ENCODE measurements at regions not wholly inside any gene's neighbourhood (a gene's known extent, or its start where the extent isn't known, plus 50 kb on each side); places are given as distances from the start of the nearest gene placed in this dataset.

- no peak overlapping the region for H3K27ac ChIP-seq
- no peak for TF ChIP-seq CTCF (conservative IDR thresholded peaks at IDR 0.05)
- TF ChIP-seq ZFX (IDR thresholded peaks at IDR 0.05) = no peak
Measured at GRCh38 chr4:182067828-182068227, 175.4 kb upstream of the TENM3 start.

DNA sequence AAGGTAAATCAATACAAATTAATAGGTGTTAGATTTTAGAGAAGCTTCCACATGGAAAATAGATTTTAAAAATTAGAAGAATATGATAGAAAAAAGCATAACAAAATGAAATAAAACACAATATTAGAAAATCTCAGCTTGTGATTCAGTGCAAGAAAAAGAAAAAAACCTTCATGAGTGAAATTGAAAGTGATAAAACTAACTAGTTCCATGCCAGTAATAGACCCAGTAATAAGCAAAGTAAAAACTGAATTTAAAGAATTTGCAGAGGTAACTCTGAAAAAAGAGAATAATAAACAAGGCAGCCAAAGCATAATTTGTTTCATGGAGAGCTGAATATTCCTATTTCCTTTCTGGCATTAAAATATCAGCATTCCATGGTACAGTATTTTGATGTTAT lies 174.3 kb upstream of the TENM3 start:
- no peak overlapping the region for H3K27ac ChIP-seq

GRCh38 chr4:182073278-182073677 lies 169.9 kb upstream of the TENM3 start:
- no peak overlapping the region for H3K27ac ChIP-seq
- TF ChIP-seq ZFX (IDR thresholded peaks at IDR 0.05) = no peak
- no peak for TF ChIP-seq CTCF (conservative IDR thresholded peaks at IDR 0.05)

More for the DNA sequence above, 174.3 kb upstream of the TENM3 start:
- TF ChIP-seq ZFX (IDR thresholded peaks at IDR 0.05) (no peak), CTCF (conservative IDR thresholded peaks at IDR 0.05) (no peak)

DNA sequence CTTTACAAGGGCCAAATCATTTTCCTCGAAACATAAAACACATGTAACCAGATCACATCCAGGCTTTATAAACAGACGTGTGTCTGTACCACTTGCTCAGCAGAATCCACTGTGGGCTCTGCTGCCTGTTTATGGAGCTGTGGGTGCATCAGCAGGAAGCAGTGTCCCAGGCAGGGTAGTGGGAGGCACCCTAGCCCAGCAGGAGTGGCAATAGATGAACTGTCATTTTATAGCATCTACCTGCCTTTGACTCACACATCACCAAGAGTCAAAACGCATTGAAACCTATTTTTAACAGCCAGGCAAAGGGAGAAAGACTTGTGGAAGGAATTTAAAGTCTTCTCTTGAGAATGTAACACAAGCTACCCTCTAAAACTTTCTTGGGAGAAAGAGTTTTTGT lies 169.1 kb upstream of the TENM3 start:
- TF ChIP-seq ZFX (IDR thresholded peaks at IDR 0.05) (no peak), CTCF (conservative IDR thresholded peaks at IDR 0.05) (no peak)
- no peak overlapping the region for H3K27ac ChIP-seq

- no peak overlapping the region for H3K27ac ChIP-seq
- no peak for TF ChIP-seq ZFX (IDR thresholded peaks at IDR 0.05)
Measured at GRCh38 chr4:182074810-182075209, 168.4 kb upstream of the TENM3 start.

DNA sequence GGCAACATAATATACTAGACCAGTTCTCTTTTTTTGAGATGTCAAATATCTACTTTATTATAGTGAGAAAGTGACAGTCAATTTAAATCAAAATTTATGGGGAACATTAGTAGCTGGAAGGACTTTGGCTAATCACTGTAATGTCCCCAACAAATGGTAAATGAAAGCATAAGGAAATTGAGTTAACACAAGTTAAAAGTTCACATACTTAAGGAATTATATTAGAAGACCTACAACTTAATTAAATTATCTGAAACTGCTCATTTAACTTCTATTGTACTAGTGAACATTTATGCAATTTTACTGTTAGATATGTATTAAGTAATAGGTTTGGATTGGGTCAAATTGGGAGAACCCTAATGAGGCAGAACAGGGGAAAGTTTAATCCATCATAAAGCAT lies 160.3 kb upstream of the TENM3 start:
- H3K27ac ChIP-seq = no peak overlapping the region
- TF ChIP-seq ZFX (IDR thresholded peaks at IDR 0.05) (no peak), CTCF (conservative IDR thresholded peaks at IDR 0.05) (no peak)

DNA sequence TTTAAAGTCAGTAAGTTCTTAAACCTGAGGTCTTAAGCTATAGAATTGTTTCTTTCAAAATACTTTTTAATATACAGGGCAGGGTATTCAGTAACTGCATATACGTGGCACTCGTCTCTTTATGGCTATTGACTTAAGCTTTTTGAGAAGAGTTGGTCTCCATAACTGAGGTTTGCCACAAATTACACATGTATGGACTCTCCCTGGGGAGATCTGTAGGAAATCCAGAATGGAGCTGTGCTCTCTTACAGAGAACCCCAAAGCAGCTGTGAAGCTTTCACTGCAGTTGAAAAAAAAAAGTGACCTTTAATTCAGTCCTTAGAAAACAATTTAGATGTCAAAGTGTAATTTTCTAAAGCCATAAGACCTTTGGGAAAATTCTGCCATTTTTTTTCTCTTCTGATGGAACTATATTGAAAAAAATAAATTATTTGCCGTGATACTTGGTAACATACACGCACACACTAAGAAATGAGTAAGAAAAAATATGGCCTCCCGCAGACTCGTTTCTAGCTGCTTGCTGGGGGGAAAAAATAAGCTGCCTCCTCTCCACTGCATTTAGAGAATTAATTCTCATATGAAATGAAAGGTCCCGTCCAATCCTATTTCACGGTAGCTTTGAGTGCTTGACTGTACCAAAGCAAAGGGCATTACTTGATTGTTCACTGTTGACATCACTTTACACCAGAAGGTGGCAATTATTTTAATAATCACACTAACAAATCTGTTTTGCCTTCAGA lies 159.4 kb upstream of the TENM3 start:
- no peak overlapping the region for H3K27ac ChIP-seq
- TF ChIP-seq CTCF (conservative IDR thresholded peaks at IDR 0.05) = no peak
- no peak for TF ChIP-seq ZFX (IDR thresholded peaks at IDR 0.05)

- H3K27ac ChIP-seq = no peak overlapping the region
- no peak for TF ChIP-seq CTCF (conservative IDR thresholded peaks at IDR 0.05)
- no peak for TF ChIP-seq ZFX (IDR thresholded peaks at IDR 0.05)
Measured at GRCh38 chr4:182085051-182085480, 158.1 kb upstream of the TENM3 start.

Measured in C4-2B (cell line).